Endothelial cell of hepatic sinusoid (primary cell): ENCODE measurements at regions not wholly inside any gene's neighbourhood (a gene's known extent, or its start where the extent isn't known, plus 50 kb on each side); places are given as distances from the start of the nearest gene placed in this dataset.
"Not testable (repeated sequence)": the region's sequence is repeated elsewhere in the genome, so short reads cannot be mapped to it uniquely, and the experiment has no call there.

ENCODE experiments used
- in situ Hi-C: cut with HindIII; loops from 2 replicates; pipeline ENCODE4 v1.10.0; 2017; ENCODE audit warnings: low sequenced_read_pairs

DNA sequence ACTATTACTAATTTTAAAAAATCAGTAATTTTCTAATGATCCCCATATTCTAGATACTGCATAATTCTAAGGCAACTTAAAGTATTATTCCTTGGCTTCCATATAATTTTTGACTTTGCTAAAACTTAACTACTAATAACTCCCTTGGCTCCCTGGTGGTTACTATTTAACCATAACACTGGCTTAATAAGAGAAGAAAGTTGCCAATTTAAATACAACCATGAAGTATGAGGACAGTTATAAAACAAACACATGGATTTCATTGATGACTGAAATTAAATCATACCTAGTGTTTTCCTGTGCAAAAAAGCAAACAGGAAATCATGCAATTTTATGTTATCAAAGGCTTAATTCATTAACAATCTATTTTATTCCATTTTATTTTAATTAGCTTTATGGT, 1073.9 kb downstream of the GRM8 start:
- in situ Hi-C loops, result no loop called here

- in situ Hi-C loops, result no loop called here
Observed at GRCh38 chr7:126177782-126178181, 1075.0 kb downstream of the GRM8 start.

GRCh38 chr7:126166645-126167044, 1086.1 kb downstream of the GRM8 start:
- in situ Hi-C loops, result no loop called here

GRCh38 chr7:126163647-126164046, 1089.1 kb downstream of the GRM8 start:
- in situ Hi-C loops, result no loop called here

DNA sequence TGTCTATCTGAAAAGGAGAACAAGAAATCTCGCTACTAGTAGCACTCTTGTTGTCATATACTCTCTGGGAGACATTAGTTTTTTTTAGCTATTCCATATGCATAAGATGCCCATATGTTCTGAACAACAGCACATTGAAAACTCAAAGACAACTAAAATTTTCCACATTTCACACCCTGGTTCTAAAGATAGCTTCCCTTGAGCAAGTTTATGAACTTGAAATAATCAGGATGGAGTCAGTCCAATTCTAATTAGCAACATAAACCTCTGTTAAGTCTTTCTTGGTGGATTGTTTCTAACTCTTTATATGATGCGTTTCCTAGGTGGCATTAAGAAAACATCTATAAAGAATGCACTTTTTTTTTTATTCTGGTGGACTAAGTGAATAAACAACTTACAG, 1095.3 kb downstream of the GRM8 start:
- in situ Hi-C loops, result no loop called here

- in situ Hi-C loops, result no loop called here
Observed at GRCh38 chr7:126150278-126150958, 1102.3 kb downstream of the GRM8 start.

DNA sequence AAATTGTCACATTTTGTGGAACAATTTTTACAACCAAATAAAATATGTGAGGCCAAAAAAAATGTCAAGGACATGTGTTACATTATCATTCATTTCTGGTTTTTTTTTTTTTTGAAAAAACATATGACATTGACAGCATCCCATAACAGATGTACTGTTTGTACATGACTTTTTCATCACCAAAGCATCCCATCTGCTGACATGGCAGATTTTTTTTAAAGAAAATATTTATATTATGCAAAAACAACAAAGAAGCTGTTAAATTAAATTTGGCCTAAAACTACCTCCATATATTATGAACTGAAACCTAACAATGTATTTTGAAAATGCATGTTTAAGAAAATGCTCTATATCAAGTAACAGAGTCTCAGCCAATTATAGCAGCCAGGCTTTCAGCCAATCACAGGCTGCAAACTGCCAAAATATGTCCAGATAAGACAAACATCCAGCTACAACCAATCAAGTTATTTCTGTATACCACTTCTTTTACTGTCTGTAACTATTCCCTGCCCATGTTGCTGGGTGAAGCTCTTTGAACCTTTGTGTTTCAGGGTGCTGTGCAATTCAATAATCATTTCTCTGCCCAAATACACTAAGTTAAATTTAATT, 1111.8 kb downstream of the GRM8 start:
- in situ Hi-C loops, result no loop called here

DNA sequence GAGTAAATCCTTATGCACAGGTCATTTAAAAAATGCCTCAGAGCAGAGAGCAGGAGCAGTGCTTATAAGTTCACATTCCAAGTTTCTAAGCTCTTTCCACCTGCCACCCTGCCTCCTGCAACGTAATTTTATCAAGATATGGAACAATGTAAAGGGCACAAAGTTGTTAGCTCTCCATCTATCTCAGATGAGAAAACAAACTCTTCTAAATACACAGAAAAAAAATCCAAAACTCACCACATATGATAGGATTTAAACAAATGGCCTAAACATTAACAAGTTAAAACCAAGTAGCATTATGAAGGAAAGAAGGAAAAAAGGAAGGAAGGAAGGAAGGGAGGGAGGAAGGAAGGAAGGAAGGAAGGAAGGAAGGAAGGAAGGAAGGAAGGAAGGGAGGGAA, 1132.8 kb downstream of the GRM8 start:
- in situ Hi-C loops, result no loop called here

DNA sequence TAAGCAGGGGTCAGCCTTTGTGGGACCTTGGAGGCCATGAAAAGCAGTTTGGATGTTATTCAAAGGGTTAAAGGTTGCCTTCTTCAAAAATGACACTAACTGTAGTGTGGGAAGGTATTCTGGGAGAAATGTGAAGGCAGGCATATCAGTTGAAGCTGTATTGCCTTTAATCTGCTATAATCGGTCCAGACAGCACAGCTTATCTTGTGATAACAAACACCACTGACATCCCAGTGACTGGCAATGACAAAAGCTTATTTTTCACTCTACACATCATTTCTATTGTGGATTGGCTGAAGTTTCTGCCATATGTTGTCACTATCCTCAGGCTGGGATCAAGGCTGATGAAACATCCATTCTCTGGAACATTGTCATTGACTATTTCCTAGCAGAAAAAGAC, 1149.2 kb downstream of the GRM8 start:
- in situ Hi-C loops, result no loop called here

DNA sequence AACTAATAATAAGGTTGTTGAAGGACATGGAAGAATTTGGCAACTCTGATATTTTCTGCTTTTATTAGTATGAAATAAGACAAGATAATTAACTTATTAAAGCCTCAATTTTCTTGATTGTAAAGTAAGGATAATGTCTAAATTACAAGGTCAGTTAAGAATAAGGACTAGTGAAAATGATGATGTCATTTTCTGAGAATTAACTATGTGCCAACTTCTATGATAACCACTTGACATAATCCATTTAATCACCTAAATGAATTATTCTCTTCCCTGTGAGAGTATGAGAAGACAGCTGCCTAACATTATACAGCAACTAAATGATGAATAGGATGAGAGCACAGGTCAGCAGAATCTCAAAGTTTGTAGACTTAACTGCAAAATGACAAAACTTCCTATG, 1153.4 kb upstream of the POT1 start:
- in situ Hi-C loops, result no loop called here

- in situ Hi-C loops, result no loop called here
Observed at GRCh38 chr7:126079581-126079980, 1150.0 kb upstream of the POT1 start.

DNA sequence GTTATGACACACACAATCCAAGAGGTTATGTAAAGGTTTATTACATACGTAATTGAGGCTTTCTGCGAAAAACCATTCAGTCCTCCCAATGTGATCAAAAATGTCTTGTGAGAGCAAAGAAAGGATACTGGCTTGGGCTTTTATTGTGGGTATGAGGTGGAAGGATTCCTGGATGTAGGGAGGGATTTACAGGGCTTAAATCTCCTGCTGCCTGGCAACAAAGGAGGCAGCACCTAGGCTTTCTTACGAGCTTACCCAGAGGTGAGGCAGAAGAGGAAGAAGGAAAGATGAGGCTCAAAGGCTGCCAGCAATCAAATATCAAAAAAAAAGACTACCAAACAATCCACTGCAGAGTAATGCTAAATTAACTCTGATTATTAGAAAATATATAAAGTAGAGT, 1149.5 kb upstream of the POT1 start:
- in situ Hi-C loops, result no loop called here

DNA sequence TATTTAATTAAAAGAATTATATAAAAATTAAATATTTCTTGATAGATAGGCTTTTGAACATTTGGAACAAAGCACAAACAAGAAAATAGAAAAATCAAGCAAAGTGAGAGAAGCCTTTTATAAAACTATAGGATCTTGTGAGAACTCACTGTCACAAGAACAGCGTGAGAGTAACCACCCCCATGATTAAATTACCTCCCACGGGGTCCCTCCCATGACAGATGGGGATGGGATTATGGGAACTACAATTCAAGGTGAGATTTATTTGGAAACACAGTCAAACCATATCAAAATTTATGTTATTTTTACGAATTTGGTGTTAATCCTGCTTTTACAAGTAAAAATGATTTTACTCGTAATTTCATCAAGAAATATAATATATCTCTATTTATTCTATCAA, 1136.1 kb upstream of the POT1 start:
- in situ Hi-C loops, result no loop called here

- in situ Hi-C loops, result no loop called here
Observed at GRCh38 chr7:126057979-126058378, 1128.4 kb upstream of the POT1 start.

DNA sequence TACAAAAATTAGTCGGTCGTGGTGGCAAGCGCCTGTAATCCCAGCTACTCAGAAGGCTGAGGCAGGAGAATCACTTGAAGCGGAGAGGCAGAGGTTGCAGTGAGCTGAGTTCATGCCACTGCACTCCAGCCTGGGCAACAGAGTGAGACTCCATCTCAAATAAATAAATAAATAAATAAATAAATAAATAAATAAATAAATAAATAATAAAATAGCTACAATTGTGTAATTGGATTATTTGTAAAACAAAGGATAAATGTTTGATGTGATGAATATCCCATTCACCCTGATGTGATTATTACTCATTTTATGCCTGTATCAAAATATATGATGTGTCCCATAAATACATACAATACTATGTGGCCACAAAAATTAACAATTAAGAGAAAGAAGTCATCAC, 1127.0 kb upstream of the POT1 start:
- in situ Hi-C loops, result not testable (repeated sequence)

DNA sequence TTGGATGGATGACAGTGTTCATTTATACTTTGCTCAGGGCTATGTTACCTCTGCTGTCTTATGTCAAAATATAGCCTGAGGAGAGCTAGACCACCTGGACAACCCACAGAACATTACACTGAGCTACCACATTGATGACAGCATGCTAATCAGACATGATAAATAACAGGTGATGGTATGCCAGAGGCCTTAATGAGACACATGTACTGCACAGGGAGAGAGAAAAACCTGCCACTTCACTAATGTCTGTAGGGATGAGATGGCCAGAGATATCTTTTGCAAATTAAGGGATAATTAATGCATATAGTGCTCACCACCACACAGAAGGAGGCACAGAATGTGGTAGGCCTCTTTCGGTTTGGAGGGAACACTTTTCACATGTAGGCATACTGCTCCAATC, 1122.6 kb upstream of the POT1 start:
- in situ Hi-C loops, result no loop called here

- in situ Hi-C loops, result no loop called here
Observed at GRCh38 chr7:126044662-126045061, 1115.0 kb upstream of the POT1 start.

GRCh38 chr7:126041472-126041871, 1111.8 kb upstream of the POT1 start:
- in situ Hi-C loops, result no loop called here

DNA sequence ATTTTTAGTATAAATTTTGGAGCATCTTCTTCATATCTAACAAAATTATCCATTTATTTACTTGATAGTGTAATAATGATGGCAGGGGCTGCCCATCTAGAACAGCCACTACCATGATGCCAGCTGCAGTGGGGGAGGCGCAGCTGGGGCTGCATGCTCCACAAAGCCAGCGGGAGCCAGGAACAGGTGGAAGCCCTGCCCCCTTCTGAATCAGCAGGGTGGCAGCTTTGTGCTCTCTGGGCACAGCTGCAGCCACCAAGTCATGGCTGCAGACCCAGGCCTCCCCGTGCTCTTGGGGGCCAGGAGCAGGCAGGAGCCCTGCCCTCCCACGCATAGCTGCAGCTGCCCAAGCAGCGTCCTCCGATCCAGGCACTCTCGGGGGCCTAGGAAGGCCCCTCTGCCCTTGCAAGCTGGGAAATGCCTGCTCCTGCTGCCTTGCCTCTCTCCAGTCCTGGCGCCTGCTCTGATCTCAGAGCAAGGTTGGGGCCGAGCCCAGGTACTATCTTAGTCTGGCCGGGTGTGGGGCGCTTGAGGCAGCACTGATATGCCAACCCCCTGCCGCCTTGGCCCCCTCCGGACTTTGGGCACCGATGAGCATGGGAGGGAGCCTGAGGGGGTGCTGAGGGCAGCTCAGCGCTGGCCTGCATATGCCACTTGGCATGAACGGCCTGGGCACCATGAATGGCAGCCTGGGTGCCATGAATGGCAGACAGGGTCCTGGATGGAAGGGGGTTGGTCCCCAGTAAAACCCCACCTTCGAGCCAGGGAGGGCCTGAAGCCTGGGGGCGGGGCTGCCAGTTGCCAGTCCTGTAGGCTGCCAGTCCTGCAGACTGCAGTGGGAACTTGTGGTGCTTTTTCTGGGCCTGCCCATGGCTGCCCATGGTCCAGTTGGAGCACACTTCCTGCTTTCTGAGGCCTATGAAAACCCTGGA, 1110.8 kb upstream of the POT1 start:
- in situ Hi-C loops, result no loop called here

- in situ Hi-C loops, result no loop called here
Observed at GRCh38 chr7:126026421-126027088, 1096.9 kb upstream of the POT1 start.

DNA sequence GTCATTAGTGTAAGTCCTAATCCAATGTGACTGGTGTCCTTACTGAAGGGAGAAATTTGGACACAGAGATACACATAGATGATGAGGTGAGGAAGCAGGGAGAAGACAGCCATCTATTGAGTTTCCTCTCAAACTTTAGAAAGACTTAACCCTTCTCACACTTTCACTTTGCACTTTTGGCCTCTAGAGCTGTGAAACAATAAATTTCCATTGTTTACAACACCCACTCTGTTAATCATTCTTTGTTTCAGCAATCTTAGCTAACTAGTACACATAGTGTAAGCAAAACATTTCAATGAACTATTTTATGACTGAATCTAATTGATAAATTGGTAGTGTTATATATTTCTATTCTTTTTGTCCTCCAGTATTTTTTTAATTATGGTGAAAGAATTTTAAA, 1092.8 kb upstream of the POT1 start:
- in situ Hi-C loops, result no loop called here
